GM12878 (cell line): ENCODE measurements at regions not wholly inside any gene's neighbourhood (a gene's known extent, or its start where the extent isn't known, plus 50 kb on each side); places are given as distances from the start of the nearest gene placed in this dataset.

Source experiments
- ATAC-seq: fragments of 200-7000 bp; cut with Tn5 transposase; 3 replicates; pipeline ENCODE4 v1.9.1; 2020; ENCODE audit warnings: mild to moderate bottlenecking, moderate library complexity
- BruUV-seq: library from RNA; stranded (reverse); fragments of 400-500 nt; replicated peaks from 2 replicates; lab custom pipeline; 2021; lab: Mats Ljungman, UMichigan
- CTCF ChIA-PET: fragments of 300-600 bp; sonication (Branson Sonifier 250); formaldehyde crosslinking; extraction: SDS; loops from one replicate; lab custom pipeline; 2021; ENCODE audit warnings: inconsistent platforms; lab: Yijun Ruan, JAX
- POLR2A ChIA-PET: fragments of 350-600 bp; formaldehyde crosslinking; extraction: SDS; loops from one replicate; lab custom pipeline; 2021; ENCODE audit warnings: inconsistent platforms; lab: Charles Lee
- RAD21 ChIA-PET: fragments of 300-600 bp; sonication (Branson Sonifier 250); formaldehyde crosslinking; loops from one replicate; lab custom pipeline; 2023; ENCODE audit warnings: antibody characterized with exemption; ENCODE audit not compliant: unreplicated experiment; lab: Charles Lee
- SMC1A ChIA-PET: fragments of 300-600 bp; sonication (Branson Sonifier 250); formaldehyde crosslinking; loops from one replicate; lab custom pipeline; 2023; ENCODE audit not compliant: unreplicated experiment, uncharacterized antibody; lab: Charles Lee
- DNase-seq: peaks from one replicate; pipeline ENCODE4 v3.0.0-alpha.2; 2011; ENCODE audit warnings: low read depth, low spot score
- FAIRE-seq: peaks from 3 replicates; lab custom pipeline; 2011; peaks lifted over from hg19 to GRCh38; lab: Jason Lieb, UNC
- H2AFZ ChIP-seq: 2 replicates; pipeline ENCODE4 v1.6.0; 2011; ENCODE audit warnings: low read depth, low read length, control low read depth; ENCODE audit not compliant: control insufficient read depth
- H3K27ac ChIP-seq: 2 replicates; pipeline ENCODE4 v1.5.1; 2011; ENCODE audit warnings: control low read depth; ENCODE audit not compliant: control insufficient read depth, insufficient read depth
- H3K27me3 ChIP-seq, 2 experiments: replicated peaks in 1 of 2; 2 replicates each; pipeline versions ENCODE4 v1.6.0 to v1.6.1; 2011; ENCODE audit warnings: low read length in 1 of 2; ENCODE audit not compliant: control insufficient read depth in 2 of 2, insufficient read depth in 2 of 2
- H3K36me3 ChIP-seq, 2 experiments: 2 replicates each; pipeline ENCODE4 v1.5.1; 2011; ENCODE audit warnings: low read length in 1 of 2; ENCODE audit not compliant: control insufficient read depth in 2 of 2, insufficient read depth in 2 of 2
- H3K4me1 ChIP-seq: 2 replicates; pipeline ENCODE4 v1.6.1; 2011; ENCODE audit warnings: mild to moderate bottlenecking, low read length, moderate library complexity, mixed read lengths; ENCODE audit not compliant: control insufficient read depth, insufficient read depth
- H3K4me2 ChIP-seq: 2 replicates; pipeline ENCODE4 v1.6.0; 2011; ENCODE audit warnings: control low read depth; ENCODE audit not compliant: control insufficient read depth, insufficient read depth
- H3K4me3 ChIP-seq: fragments of 200-600 bp; sonication (generic); 2 replicates; pipeline ENCODE4 v1.5.1; 2016
- H3K79me2 ChIP-seq: 2 replicates; pipeline ENCODE4 v1.6.0; 2011; ENCODE audit warnings: low read length; ENCODE audit not compliant: control insufficient read depth, insufficient read depth
- H3K9ac ChIP-seq: 2 replicates; pipeline ENCODE4 v1.8.0; 2011; ENCODE audit warnings: low read length, control low read depth, mixed read lengths; ENCODE audit not compliant: control insufficient read depth, insufficient read depth
- H3K9me3 ChIP-seq: replicated peaks from 3 replicates; pipeline ENCODE4 v1.5.1; 2011; ENCODE audit warnings: mild to moderate bottlenecking, low read length; ENCODE audit not compliant: control insufficient read depth, insufficient read depth
- H4K20me1 ChIP-seq: 2 replicates; pipeline ENCODE4 v1.6.0; 2011; ENCODE audit not compliant: control insufficient read depth, insufficient read depth
- BHLHE40 ChIP-seq, 2 experiments: fragments of 450-650 bp in 1 of 2; IDR thresholded peaks; 2 replicates each; pipeline ENCODE4 v1.6.1; 2011 to 2017; ENCODE audit warnings: low read depth in 2 of 2, borderline replicate concordance in 1 of 2, improper control_type of control experiment in 1 of 2, low read length in 1 of 2, mild to moderate bottlenecking in 1 of 2
- DPF2 ChIP-seq: fragments of 450-650 bp; IDR thresholded peaks from 2 replicates; pipeline ENCODE4 v1.6.1; 2017; ENCODE audit warnings: mild to moderate bottlenecking
- FOS ChIP-seq: IDR thresholded peaks from 3 replicates; pipeline ENCODE4 v1.6.1; 2011; ENCODE audit warnings: borderline replicate concordance; ENCODE audit not compliant: insufficient read length; ENCODE audit errors: extremely low read depth
- HDAC2 ChIP-seq: fragments of 200-600 bp; sonication (generic); IDR thresholded peaks from 2 replicates; pipeline ENCODE4 v1.6.1; 2017
- HDGF ChIP-seq: fragments of 450-650 bp; IDR thresholded peaks from 2 replicates; pipeline ENCODE4 v1.6.1; 2016; ENCODE audit warnings: antibody characterized with exemption
- PAX5 ChIP-seq: IDR thresholded peaks from 2 replicates; pipeline ENCODE4 v1.6.1; 2011; ENCODE audit warnings: low read depth, low read length, borderline replicate concordance
- PML ChIP-seq: IDR thresholded peaks from 2 replicates; pipeline ENCODE4 v1.6.1; 2012; ENCODE audit warnings: low read length, inconsistent platforms
- POLR2A ChIP-seq: IDR thresholded peaks from 2 replicates; pipeline ENCODE4 v1.6.1; 2011; ENCODE audit warnings: low read depth, mild to moderate bottlenecking, low read length
- POU2F2 ChIP-seq: IDR thresholded peaks from 3 replicates; pipeline ENCODE4 v1.6.1; 2011; ENCODE audit warnings: low read depth, mild to moderate bottlenecking, low read length, borderline replicate concordance
- RELA ChIP-seq: fragments of 450-650 bp; IDR thresholded peaks from 2 replicates; pipeline ENCODE4 v1.8.0; 2014; ENCODE audit warnings: borderline replicate concordance; ENCODE audit not compliant: partially characterized antibody
- SMC3 ChIP-seq: IDR thresholded peaks from 2 replicates; pipeline ENCODE4 v1.6.1; 2011; ENCODE audit warnings: low read length, improper control_type of control experiment, borderline replicate concordance
- YBX1 ChIP-seq: fragments of 450-650 bp; IDR thresholded peaks from 2 replicates; pipeline ENCODE4 v1.6.1; 2016; ENCODE audit warnings: antibody characterized with exemption
- WGBS: methylation state at CpG from one replicate; pipeline ENCODE4 v1.1.6; 2016; ENCODE audit warnings: low lambda C conversion rate; ENCODE audit not compliant: insufficient replicate concordance, insufficient coverage; ENCODE audit errors: missing lambda C conversion rate; 5-methylcytosine and 5-hydroxymethylcytosine counted together
- in situ Hi-C: fragments of 300-500 bp; cut with MboI; formaldehyde crosslinking; loops from 9 replicates; pipeline ENCODE4 v1.14.3; 2018; ENCODE audit warnings: mixed read lengths
- intact Hi-C: fragments of 100-400 bp; cut with micrococcal nuclease; formaldehyde crosslinking; loops from one replicate; pipeline ENCODE4 v1.14.2; 2022; ENCODE audit not compliant: unreplicated experiment
- TF ChIP-seq, protein P1 (sequence below): fragments of 450-650 bp; formaldehyde crosslinking; IDR thresholded peaks from 2 replicates; pipeline ENCODE4 v1.5.0; 2022; ENCODE audit warnings: mild to moderate bottlenecking, missing genetic modification characterization
- TF ChIP-seq, protein P2 (sequence below): fragments of 450-650 bp; IDR thresholded peaks from 2 replicates; pipeline ENCODE4 v1.6.1; 2018; ENCODE audit warnings: mild to moderate bottlenecking, low read depth, moderate library complexity; ENCODE audit not compliant: partially characterized antibody
- TF ChIP-seq, protein P3 (sequence below): fragments of 450-650 bp; IDR thresholded peaks from 2 replicates; pipeline ENCODE4 v1.6.1; 2017; ENCODE audit warnings: mild to moderate bottlenecking, moderate library complexity

DNA sequence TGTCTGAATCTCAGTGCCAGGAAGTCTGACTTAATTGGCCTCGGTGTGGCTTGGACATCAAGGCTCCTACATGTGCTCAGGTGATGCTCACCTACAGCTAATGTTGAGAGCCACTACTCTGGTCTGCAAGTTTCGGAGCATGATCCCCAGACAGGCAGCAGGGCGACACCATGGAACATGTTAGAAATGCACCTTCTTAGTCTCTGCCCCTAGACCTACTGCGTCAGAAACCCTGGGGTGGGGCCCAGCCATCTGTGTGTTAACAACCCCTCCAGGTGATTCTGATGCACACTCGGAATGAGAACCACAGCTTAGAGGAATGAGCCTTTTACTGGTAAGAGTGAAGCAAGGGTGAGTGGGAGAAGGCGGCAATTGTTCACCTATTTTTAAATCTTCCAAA is 86.9 kb upstream of the NABP1 start:
- WGBS = 70% methylated on average over 6 of the region's 6 CpGs
- Histone ChIP-seq H3K79me2 (no peaks in the 10 kb centered on the region), H3K9ac (no peak overlapping the region), H3K4me3 (no peak overlapping the region), H3K36me3 (no peaks in the 10 kb centered on the region), H3K9me3 (no peaks in the 10 kb centered on the region), H4K20me1 (no peaks in the 10 kb centered on the region), H3K27ac (no peak overlapping the region), H3K4me1 (no peaks in the 10 kb centered on the region), H3K4me2 (no peak overlapping the region), H2AFZ (no peak overlapping the region), H3K27me3 (no peaks in the 10 kb centered on the region)
- in situ Hi-C loops = no loop called here
- FAIRE-seq (no peak), DNase-seq (no peak), ATAC-seq (no peak)
- no TSS peak for BruUV-seq
- ChIA-PET POLR2A (no interaction called here), CTCF (interaction anchor here (0.8 kb wide), 1 partner anchor 14 kb away, joined by 3 read pairs; no protein-coding TSS in a partner anchor), SMC1A (interaction anchor here (1.4 kb wide), 1 partner anchor 24 kb away, joined by 4 read pairs; no protein-coding TSS in a partner anchor), RAD21 (no interaction called here)
- intact Hi-C loops = no loop called here
- TF ChIP-seq SMC3 = no peak
- no peak for TF ChIP-seq FOS
- TF ChIP-seq, protein P1, sequence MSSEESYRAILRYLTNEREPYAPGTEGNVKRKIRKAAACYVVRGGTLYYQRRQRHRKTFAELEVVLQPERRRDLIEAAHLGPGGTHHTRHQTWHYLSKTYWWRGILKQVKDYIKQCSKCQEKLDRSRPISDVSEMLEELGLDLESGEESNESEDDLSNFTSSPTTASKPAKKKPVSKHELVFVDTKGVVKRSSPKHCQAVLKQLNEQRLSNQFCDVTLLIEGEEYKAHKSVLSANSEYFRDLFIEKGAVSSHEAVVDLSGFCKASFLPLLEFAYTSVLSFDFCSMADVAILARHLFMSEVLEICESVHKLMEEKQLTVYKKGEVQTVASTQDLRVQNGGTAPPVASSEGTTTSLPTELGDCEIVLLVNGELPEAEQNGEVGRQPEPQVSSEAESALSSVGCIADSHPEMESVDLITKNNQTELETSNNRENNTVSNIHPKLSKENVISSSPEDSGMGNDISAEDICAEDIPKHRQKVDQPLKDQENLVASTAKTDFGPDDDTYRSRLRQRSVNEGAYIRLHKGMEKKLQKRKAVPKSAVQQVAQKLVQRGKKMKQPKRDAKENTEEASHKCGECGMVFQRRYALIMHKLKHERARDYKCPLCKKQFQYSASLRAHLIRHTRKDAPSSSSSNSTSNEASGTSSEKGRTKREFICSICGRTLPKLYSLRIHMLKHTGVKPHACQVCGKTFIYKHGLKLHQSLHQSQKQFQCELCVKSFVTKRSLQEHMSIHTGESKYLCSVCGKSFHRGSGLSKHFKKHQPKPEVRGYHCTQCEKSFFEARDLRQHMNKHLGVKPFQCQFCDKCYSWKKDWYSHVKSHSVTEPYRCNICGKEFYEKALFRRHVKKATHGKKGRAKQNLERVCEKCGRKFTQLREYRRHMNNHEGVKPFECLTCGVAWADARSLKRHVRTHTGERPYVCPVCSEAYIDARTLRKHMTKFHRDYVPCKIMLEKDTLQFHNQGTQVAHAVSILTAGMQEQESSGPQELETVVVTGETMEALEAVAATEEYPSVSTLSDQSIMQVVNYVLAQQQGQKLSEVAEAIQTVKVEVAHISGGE = no peak
- no peak for TF ChIP-seq PML
- no peak for TF ChIP-seq RELA
- no peak for TF ChIP-seq HDAC2
- TF ChIP-seq, protein P2, sequence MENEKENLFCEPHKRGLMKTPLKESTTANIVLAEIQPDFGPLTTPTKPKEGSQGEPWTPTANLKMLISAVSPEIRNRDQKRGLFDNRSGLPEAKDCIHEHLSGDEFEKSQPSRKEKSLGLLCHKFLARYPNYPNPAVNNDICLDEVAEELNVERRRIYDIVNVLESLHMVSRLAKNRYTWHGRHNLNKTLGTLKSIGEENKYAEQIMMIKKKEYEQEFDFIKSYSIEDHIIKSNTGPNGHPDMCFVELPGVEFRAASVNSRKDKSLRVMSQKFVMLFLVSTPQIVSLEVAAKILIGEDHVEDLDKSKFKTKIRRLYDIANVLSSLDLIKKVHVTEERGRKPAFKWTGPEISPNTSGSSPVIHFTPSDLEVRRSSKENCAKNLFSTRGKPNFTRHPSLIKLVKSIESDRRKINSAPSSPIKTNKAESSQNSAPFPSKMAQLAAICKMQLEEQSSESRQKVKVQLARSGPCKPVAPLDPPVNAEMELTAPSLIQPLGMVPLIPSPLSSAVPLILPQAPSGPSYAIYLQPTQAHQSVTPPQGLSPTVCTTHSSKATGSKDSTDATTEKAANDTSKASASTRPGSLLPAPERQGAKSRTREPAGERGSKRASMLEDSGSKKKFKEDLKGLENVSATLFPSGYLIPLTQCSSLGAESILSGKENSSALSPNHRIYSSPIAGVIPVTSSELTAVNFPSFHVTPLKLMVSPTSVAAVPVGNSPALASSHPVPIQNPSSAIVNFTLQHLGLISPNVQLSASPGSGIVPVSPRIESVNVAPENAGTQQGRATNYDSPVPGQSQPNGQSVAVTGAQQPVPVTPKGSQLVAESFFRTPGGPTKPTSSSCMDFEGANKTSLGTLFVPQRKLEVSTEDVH = no peak
- no peak for TF ChIP-seq YBX1
- no peak for TF ChIP-seq POU2F2
- TF ChIP-seq, protein P3, sequence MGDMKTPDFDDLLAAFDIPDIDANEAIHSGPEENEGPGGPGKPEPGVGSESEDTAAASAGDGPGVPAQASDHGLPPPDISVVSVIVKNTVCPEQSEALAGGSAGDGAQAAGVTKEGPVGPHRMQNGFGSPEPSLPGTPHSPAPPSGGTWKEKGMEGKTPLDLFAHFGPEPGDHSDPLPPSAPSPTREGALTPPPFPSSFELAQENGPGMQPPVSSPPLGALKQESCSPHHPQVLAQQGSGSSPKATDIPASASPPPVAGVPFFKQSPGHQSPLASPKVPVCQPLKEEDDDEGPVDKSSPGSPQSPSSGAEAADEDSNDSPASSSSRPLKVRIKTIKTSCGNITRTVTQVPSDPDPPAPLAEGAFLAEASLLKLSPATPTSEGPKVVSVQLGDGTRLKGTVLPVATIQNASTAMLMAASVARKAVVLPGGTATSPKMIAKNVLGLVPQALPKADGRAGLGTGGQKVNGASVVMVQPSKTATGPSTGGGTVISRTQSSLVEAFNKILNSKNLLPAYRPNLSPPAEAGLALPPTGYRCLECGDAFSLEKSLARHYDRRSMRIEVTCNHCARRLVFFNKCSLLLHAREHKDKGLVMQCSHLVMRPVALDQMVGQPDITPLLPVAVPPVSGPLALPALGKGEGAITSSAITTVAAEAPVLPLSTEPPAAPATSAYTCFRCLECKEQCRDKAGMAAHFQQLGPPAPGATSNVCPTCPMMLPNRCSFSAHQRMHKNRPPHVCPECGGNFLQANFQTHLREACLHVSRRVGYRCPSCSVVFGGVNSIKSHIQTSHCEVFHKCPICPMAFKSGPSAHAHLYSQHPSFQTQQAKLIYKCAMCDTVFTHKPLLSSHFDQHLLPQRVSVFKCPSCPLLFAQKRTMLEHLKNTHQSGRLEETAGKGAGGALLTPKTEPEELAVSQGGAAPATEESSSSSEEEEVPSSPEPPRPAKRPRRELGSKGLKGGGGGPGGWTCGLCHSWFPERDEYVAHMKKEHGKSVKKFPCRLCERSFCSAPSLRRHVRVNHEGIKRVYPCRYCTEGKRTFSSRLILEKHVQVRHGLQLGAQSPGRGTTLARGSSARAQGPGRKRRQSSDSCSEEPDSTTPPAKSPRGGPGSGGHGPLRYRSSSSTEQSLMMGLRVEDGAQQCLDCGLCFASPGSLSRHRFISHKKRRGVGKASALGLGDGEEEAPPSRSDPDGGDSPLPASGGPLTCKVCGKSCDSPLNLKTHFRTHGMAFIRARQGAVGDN = no peak
- TF ChIP-seq POLR2A = no peak
- no peak for TF ChIP-seq DPF2
- no peak for TF ChIP-seq HDGF
- no peak for TF ChIP-seq PAX5
- TF ChIP-seq BHLHE40 (IDR thresholded peaks at IDR 0.05; ENCODE audit: borderline replicate concordance in 1 of 2, low read depth in 2 of 2, low read length in 1 of 2) = no peak
